ENCODE measurements at regions not wholly inside any gene's neighbourhood (a gene's known extent, or its start where the extent isn't known, plus 50 kb on each side); places are given as distances from the start of the nearest gene placed in this dataset.

DNA sequence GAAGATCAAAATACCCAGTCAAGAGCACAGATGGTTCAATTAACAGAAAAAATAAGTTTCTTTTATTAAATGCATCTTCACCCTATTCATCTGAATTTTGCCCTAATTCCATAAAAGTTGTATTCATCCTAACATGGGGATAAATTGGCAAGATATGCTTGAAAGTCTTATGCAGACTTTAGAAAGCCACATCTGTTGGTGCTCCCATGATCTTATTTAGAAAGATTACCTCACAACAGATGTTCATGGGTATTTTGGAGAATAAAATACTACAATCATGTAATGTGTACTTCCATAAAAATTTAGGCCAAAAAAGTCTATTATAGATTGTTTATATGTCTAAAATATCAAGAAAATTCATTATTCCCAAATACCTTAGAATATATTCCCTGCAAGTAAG lies 510.3 kb downstream of the TECRL start:
- TF ChIP-seq POLR2A (IDR thresholded peaks at IDR 0.05; ENCODE audit: low read depth, low read length) (no peak), POU2F2 (IDR thresholded peaks at IDR 0.05; ENCODE audit: low read depth, low read length) (no peak), PAX5 (IDR thresholded peaks at IDR 0.05; ENCODE audit: insufficient read depth, low read length, severe bottlenecking) (no peak), POLR2AphosphoS5 (IDR thresholded peaks at IDR 0.05; ENCODE audit: low read depth, low read length) (no peak), SPI1 (IDR thresholded peaks at IDR 0.05; ENCODE audit: low read depth, low read length) (no peak), TAF1 (IDR thresholded peaks at IDR 0.05; ENCODE audit: low read depth, low read length) (no peak)
